ENCODE measurements at regions not wholly inside any gene's neighbourhood (a gene's known extent, or its start where the extent isn't known, plus 50 kb on each side); places are given as distances from the start of the nearest gene placed in this dataset.

DNA sequence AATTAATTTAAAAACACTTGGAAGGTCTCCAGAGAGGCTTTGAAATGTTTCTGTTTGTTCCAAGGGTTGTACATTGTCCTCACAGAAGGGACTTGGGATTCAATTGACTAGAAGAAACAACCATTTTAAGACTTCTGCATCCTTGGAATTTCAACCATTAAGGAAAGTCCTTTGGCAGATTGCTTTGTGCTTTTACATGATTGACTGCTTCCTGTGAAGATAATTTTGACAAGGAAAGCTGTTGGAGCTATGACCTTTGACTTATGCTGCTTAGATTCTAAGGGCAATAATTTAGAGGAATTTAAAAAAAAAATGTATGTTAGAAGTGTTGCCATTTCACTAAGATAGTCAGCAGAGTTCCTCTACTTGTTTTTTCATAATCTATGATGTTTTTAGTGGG lies 483.9 kb upstream of the TBL1XR1 start:
- TF ChIP-seq RELA (CRISPR knock-in tag; IDR thresholded peaks at IDR 0.05; ENCODE audit: borderline replicate concordance): no peak
- no peak for TF ChIP-seq CBFB (CRISPR knock-in tag; IDR thresholded peaks at IDR 0.05; ENCODE audit: low read depth)
- TF ChIP-seq ZNF317 (CRISPR knock-in tag; IDR thresholded peaks at IDR 0.05; ENCODE audit: borderline replicate concordance, low read depth): no peak
- TF ChIP-seq ELF4 (CRISPR knock-in tag; IDR thresholded peaks at IDR 0.05; ENCODE audit: low read depth): no peak
- TF ChIP-seq NFYB (CRISPR knock-in tag; conservative IDR thresholded peaks at IDR 0.05; ENCODE audit: low read depth): no peak
- TF ChIP-seq, protein P1, sequence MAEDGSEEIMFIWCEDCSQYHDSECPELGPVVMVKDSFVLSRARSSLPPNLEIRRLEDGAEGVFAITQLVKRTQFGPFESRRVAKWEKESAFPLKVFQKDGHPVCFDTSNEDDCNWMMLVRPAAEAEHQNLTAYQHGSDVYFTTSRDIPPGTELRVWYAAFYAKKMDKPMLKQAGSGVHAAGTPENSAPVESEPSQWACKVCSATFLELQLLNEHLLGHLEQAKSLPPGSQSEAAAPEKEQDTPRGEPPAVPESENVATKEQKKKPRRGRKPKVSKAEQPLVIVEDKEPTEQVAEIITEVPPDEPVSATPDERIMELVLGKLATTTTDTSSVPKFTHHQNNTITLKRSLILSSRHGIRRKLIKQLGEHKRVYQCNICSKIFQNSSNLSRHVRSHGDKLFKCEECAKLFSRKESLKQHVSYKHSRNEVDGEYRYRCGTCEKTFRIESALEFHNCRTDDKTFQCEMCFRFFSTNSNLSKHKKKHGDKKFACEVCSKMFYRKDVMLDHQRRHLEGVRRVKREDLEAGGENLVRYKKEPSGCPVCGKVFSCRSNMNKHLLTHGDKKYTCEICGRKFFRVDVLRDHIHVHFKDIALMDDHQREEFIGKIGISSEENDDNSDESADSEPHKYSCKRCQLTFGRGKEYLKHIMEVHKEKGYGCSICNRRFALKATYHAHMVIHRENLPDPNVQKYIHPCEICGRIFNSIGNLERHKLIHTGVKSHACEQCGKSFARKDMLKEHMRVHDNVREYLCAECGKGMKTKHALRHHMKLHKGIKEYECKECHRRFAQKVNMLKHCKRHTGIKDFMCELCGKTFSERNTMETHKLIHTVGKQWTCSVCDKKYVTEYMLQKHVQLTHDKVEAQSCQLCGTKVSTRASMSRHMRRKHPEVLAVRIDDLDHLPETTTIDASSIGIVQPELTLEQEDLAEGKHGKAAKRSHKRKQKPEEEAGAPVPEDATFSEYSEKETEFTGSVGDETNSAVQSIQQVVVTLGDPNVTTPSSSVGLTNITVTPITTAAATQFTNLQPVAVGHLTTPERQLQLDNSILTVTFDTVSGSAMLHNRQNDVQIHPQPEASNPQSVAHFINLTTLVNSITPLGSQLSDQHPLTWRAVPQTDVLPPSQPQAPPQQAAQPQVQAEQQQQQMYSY (CRISPR knock-in tag; IDR thresholded peaks at IDR 0.05): no peak
- TF ChIP-seq, protein P2, sequence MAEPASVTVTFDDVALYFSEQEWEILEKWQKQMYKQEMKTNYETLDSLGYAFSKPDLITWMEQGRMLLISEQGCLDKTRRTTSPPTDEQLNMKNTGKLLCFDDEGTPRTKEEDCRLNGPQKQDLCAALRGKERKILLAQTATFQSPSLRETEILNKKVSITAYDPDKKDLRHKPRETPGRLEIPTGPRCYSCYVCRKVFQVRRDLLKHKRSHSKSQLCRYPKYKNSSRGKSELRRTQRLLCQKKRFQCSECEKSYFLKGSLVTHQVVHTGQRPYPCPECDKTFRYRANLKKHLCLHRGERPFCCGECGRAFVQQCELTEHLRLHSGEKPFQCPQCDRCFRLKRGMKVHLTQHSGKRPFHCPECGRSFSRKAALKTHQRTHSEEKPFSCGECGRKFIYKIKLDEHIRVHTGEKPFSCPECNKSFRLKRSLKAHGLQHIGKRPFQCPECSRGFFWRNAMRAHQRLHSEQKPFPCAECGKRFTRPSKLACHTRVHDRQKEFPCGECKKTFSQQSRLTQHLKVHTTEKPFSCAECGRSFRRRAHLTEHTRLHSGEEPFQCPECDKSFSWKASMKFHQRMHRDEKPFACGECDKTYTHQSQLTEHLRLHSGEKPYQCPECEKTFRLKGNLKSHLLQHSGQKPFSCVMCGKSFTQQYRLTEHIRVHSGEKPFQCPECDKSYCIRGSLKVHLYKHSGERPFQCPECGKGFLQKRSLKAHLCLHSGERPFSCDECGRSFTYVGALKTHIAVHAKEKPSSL (CRISPR knock-in tag; conservative IDR thresholded peaks at IDR 0.05): no peak
- TF ChIP-seq, protein P3, sequence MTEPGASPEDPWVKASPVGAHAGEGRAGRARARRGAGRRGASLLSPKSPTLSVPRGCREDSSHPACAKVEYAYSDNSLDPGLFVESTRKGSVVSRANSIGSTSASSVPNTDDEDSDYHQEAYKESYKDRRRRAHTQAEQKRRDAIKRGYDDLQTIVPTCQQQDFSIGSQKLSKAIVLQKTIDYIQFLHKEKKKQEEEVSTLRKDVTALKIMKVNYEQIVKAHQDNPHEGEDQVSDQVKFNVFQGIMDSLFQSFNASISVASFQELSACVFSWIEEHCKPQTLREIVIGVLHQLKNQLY (CRISPR knock-in tag; IDR thresholded peaks at IDR 0.05): no peak
- H3K27ac Mint-ChIP-seq: no peak overlapping the region
- H3K27me3 Mint-ChIP-seq (ENCODE audit: low read depth): no peaks in the 10 kb centered on the region
- peaks cover 32% of the 10 kb centered on the region for H3K4me1 Mint-ChIP-seq
- CTCF ChIA-PET: no interaction called here
- POLR2A ChIA-PET: no interaction called here
- no peak overlapping the region for H3K4me3 Mint-ChIP-seq
- ATAC-seq: no peak
- no peaks in the 10 kb centered on the region for H3K36me3 Mint-ChIP-seq
- no peak for DNase-seq (ENCODE audit: low spot score)
- no peaks in the 10 kb centered on the region for H3K9me3 Mint-ChIP-seq

DNA sequence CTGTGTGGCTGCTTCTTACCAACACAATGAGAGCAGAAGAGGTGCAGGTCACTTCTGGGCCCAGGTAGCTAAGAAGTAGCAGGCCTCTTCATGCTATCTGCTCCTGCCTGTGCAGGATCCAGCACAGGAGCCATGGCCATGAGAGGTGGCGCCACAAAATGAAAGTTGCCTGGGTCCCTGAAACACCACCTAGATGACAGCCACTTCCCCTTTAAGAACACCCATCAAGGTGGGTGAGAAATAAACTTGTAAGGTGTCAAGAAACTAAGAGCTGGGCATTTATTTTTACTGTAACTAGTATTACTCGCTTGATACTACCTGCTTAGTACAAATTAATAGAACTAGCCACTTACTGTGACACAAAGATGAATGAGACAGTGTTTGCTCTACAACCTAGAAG lies 484.6 kb upstream of the TBL1XR1 start:
- CTCF ChIA-PET: no interaction called here
- Mint-ChIP-seq H3K27ac (no peak overlapping the region), H3K4me1 (peaks cover 31% of the 10 kb centered on the region), H3K9me3 (no peaks in the 10 kb centered on the region), H3K4me3 (no peak overlapping the region), H3K36me3 (no peaks in the 10 kb centered on the region), H3K27me3 (ENCODE audit: low read depth) (no peaks in the 10 kb centered on the region)
- no peak for DNase-seq (ENCODE audit: low spot score)
- ATAC-seq: no peak
- POLR2A ChIA-PET: no interaction called here
- TF ChIP-seq, protein P4, sequence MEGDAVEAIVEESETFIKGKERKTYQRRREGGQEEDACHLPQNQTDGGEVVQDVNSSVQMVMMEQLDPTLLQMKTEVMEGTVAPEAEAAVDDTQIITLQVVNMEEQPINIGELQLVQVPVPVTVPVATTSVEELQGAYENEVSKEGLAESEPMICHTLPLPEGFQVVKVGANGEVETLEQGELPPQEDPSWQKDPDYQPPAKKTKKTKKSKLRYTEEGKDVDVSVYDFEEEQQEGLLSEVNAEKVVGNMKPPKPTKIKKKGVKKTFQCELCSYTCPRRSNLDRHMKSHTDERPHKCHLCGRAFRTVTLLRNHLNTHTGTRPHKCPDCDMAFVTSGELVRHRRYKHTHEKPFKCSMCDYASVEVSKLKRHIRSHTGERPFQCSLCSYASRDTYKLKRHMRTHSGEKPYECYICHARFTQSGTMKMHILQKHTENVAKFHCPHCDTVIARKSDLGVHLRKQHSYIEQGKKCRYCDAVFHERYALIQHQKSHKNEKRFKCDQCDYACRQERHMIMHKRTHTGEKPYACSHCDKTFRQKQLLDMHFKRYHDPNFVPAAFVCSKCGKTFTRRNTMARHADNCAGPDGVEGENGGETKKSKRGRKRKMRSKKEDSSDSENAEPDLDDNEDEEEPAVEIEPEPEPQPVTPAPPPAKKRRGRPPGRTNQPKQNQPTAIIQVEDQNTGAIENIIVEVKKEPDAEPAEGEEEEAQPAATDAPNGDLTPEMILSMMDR (IDR thresholded peaks at IDR 0.05): no peak
- no peak for TF ChIP-seq GRHL2 (CRISPR knock-in tag; IDR thresholded peaks at IDR 0.05; ENCODE audit: insufficient replicate concordance, severe bottlenecking)
- no peak for TF ChIP-seq MYBL2 (CRISPR knock-in tag; IDR thresholded peaks at IDR 0.05)
- TF ChIP-seq GTF2I (CRISPR knock-in tag; conservative IDR thresholded peaks at IDR 0.05): no peak
- no peak for TF ChIP-seq ZNF396 (CRISPR knock-in tag; IDR thresholded peaks at IDR 0.05; ENCODE audit: borderline replicate concordance)
- TF ChIP-seq CREB1 (CRISPR knock-in tag; IDR thresholded peaks at IDR 0.05): no peak
- TF ChIP-seq TEAD1 (CRISPR knock-in tag; IDR thresholded peaks at IDR 0.05): no peak
- TF ChIP-seq ZNF232 (CRISPR knock-in tag; IDR thresholded peaks at IDR 0.05): no peak
- no peak for TF ChIP-seq PRRX2 (CRISPR knock-in tag; IDR thresholded peaks at IDR 0.05)
- TF ChIP-seq ZNF219 (CRISPR knock-in tag; IDR thresholded peaks at IDR 0.05; ENCODE audit: borderline replicate concordance): no peak
- TF ChIP-seq ZNF121 (CRISPR knock-in tag; IDR thresholded peaks at IDR 0.05): no peak
- TF ChIP-seq TP53 (CRISPR knock-in tag; IDR thresholded peaks at IDR 0.05): no peak
- TF ChIP-seq ZNF416 (CRISPR knock-in tag; IDR thresholded peaks at IDR 0.05): no peak
- TF ChIP-seq, protein P1 (CRISPR knock-in tag; IDR thresholded peaks at IDR 0.05): no peak
- TF ChIP-seq ZBTB21 (CRISPR knock-in tag; IDR thresholded peaks at IDR 0.05; ENCODE audit: borderline replicate concordance): no peak
- TF ChIP-seq, protein P2 (CRISPR knock-in tag; conservative IDR thresholded peaks at IDR 0.05): no peak
- no peak for TF ChIP-seq ZNF317 (CRISPR knock-in tag; IDR thresholded peaks at IDR 0.05; ENCODE audit: borderline replicate concordance, low read depth)
